T-helper 2 cell treated with Interferon-gamma antibody and Interleukin-4, amounts not matched to agents 5 μg/mL and 100 μg/mL, for 36 hours (primary cell): ENCODE measurements at regions not wholly inside any gene's neighbourhood (a gene's known extent, or its start where the extent isn't known, plus 50 kb on each side); places are given as distances from the start of the nearest gene placed in this dataset.

Experiments used
- DNase-seq: peaks from one replicate; pipeline ENCODE4 v3.0.0; 2021; ENCODE audit warnings: low spot score
- H3K27ac Mint-ChIP-seq: one replicate; pipeline ENCODE4 v1.8.0; 2021; ENCODE audit warnings: mild to moderate bottlenecking, mixed read lengths
- H3K27me3 Mint-ChIP-seq: one replicate; pipeline ENCODE4 v1.8.0; 2021; ENCODE audit warnings: low read depth, mixed read lengths
- H3K36me3 Mint-ChIP-seq: one replicate; pipeline ENCODE4 v1.8.0; 2021; ENCODE audit warnings: low read depth, mixed read lengths
- H3K4me1 Mint-ChIP-seq: one replicate; pipeline ENCODE4 v1.8.0; 2021; ENCODE audit warnings: low read depth, mixed read lengths
- H3K4me3 Mint-ChIP-seq: one replicate; pipeline ENCODE4 v1.8.0; 2022; ENCODE audit warnings: mild to moderate bottlenecking, moderate library complexity, mixed read lengths
- H3K9me3 Mint-ChIP-seq: one replicate; pipeline ENCODE4 v1.8.0; 2021; ENCODE audit warnings: mixed read lengths

GRCh38 chr4:121277194-121278105 lies 103.4 kb downstream of the QRFPR start:
- H3K4me1 Mint-ChIP-seq, result peaks cover 2% of the 10 kb centered on the region
- no peaks in the 10 kb centered on the region for H3K9me3 Mint-ChIP-seq
- no peak overlapping the region for H3K27ac Mint-ChIP-seq
- DNase-seq, result no peak
- H3K4me3 Mint-ChIP-seq, result no peak overlapping the region
- peaks cover 28% of the 10 kb centered on the region for H3K27me3 Mint-ChIP-seq
- no peaks in the 10 kb centered on the region for H3K36me3 Mint-ChIP-seq

GRCh38 chr4:121273191-121273590 lies 107.6 kb downstream of the QRFPR start:
- H3K27ac Mint-ChIP-seq, result no peak overlapping the region
- peaks cover 13% of the 10 kb centered on the region for H3K27me3 Mint-ChIP-seq
- DNase-seq, result no peak
- H3K4me3 Mint-ChIP-seq, result no peak overlapping the region
- no peaks in the 10 kb centered on the region for H3K36me3 Mint-ChIP-seq
- peaks cover 5% of the 10 kb centered on the region for H3K4me1 Mint-ChIP-seq
- H3K9me3 Mint-ChIP-seq, result no peaks in the 10 kb centered on the region

- H3K4me1 Mint-ChIP-seq, result peaks cover 5% of the 10 kb centered on the region
- no peaks in the 10 kb centered on the region for H3K9me3 Mint-ChIP-seq
- H3K4me3 Mint-ChIP-seq, result no peak overlapping the region
- peaks cover 13% of the 10 kb centered on the region for H3K27me3 Mint-ChIP-seq
- no peak for DNase-seq
- no peak overlapping the region for H3K27ac Mint-ChIP-seq
- H3K36me3 Mint-ChIP-seq, result no peaks in the 10 kb centered on the region
These were observed 108.3 kb downstream of the QRFPR start for GRCh38 chr4:121272526-121272925.

GRCh38 chr4:121270389-121270788 lies 106.3 kb upstream of the TNIP3 start:
- Mint-ChIP-seq H3K9me3 (no peaks in the 10 kb centered on the region), H3K27me3 (peaks cover 6% of the 10 kb centered on the region), H3K36me3 (peaks cover 2% of the 10 kb centered on the region), H3K27ac (no peak overlapping the region), H3K4me1 (peaks cover 17% of the 10 kb centered on the region), H3K4me3 (no peak overlapping the region)
- no peak for DNase-seq

GRCh38 chr4:121269001-121269400 lies 104.9 kb upstream of the TNIP3 start:
- no peaks in the 10 kb centered on the region for H3K9me3 Mint-ChIP-seq
- DNase-seq, result no peak
- H3K36me3 Mint-ChIP-seq, result peaks cover 2% of the 10 kb centered on the region
- no peak overlapping the region for H3K4me3 Mint-ChIP-seq
- H3K4me1 Mint-ChIP-seq, result peaks cover 17% of the 10 kb centered on the region
- peaks cover 2% of the 10 kb centered on the region for H3K27me3 Mint-ChIP-seq
- no peak overlapping the region for H3K27ac Mint-ChIP-seq

- Mint-ChIP-seq H3K36me3 (peaks cover 2% of the 10 kb centered on the region), H3K4me3 (no peak overlapping the region), H3K9me3 (peaks cover 3% of the 10 kb centered on the region), H3K4me1 (peaks cover 14% of the 10 kb centered on the region), H3K27ac (no peak overlapping the region), H3K27me3 (peaks cover 2% of the 10 kb centered on the region)
- DNase-seq, result no peak
These were observed 102.9 kb upstream of the TNIP3 start for GRCh38 chr4:121266982-121267381.

- Mint-ChIP-seq H3K27ac (peak overlapping the region; percentile 87), H3K4me1 (peaks cover 39% of the 10 kb centered on the region), H3K27me3 (no peaks in the 10 kb centered on the region), H3K36me3 (peaks cover 3% of the 10 kb centered on the region), H3K4me3 (peak overlapping the region; percentile 64), H3K9me3 (peaks cover 9% of the 10 kb centered on the region)
- peak; percentile 14 for DNase-seq
These were observed 92.9 kb upstream of the TNIP3 start for GRCh38 chr4:121256887-121257466.

GRCh38 chr4:121255986-121256750 lies 92.0 kb upstream of the TNIP3 start:
- H3K27ac Mint-ChIP-seq, result peak overlapping the region; percentile 87
- H3K36me3 Mint-ChIP-seq, result peaks cover 3% of the 10 kb centered on the region
- peaks cover 40% of the 10 kb centered on the region for H3K4me1 Mint-ChIP-seq
- peaks cover 9% of the 10 kb centered on the region for H3K9me3 Mint-ChIP-seq
- peak overlapping the region; percentile 64 for H3K4me3 Mint-ChIP-seq
- H3K27me3 Mint-ChIP-seq, result no peaks in the 10 kb centered on the region
- peak; percentile 69 for DNase-seq

GRCh38 chr4:121253961-121254360 lies 89.8 kb upstream of the TNIP3 start:
- Mint-ChIP-seq H3K27ac (no peak overlapping the region), H3K4me3 (no peak overlapping the region)

GRCh38 chr4:121252224-121252806 lies 88.2 kb upstream of the TNIP3 start:
- no peak overlapping the region for H3K4me3 Mint-ChIP-seq
- peaks cover 5% of the 10 kb centered on the region for H3K9me3 Mint-ChIP-seq
- H3K27me3 Mint-ChIP-seq, result no peaks in the 10 kb centered on the region
- no peaks in the 10 kb centered on the region for H3K36me3 Mint-ChIP-seq
- peaks cover 34% of the 10 kb centered on the region for H3K4me1 Mint-ChIP-seq
- peak; percentile 38 for DNase-seq
- H3K27ac Mint-ChIP-seq, result no peak overlapping the region

More at GRCh38 chr4:121253961-121254360, 89.8 kb upstream of the TNIP3 start:
- peaks cover 9% of the 10 kb centered on the region for H3K9me3 Mint-ChIP-seq
- no peak for DNase-seq
- peaks cover 1% of the 10 kb centered on the region for H3K36me3 Mint-ChIP-seq
- no peaks in the 10 kb centered on the region for H3K27me3 Mint-ChIP-seq
- peaks cover 40% of the 10 kb centered on the region for H3K4me1 Mint-ChIP-seq

GRCh38 chr4:121248747-121249146 lies 84.6 kb upstream of the TNIP3 start:
- Mint-ChIP-seq H3K4me1 (peaks cover 15% of the 10 kb centered on the region), H3K27ac (no peak overlapping the region), H3K4me3 (no peak overlapping the region), H3K36me3 (no peaks in the 10 kb centered on the region), H3K9me3 (no peaks in the 10 kb centered on the region), H3K27me3 (no peaks in the 10 kb centered on the region)
- DNase-seq, result no peak

- no peak for DNase-seq
- Mint-ChIP-seq H3K4me1 (peaks cover 13% of the 10 kb centered on the region), H3K4me3 (no peak overlapping the region), H3K9me3 (no peaks in the 10 kb centered on the region), H3K27ac (peak overlapping the region; percentile 2), H3K36me3 (no peaks in the 10 kb centered on the region), H3K27me3 (no peaks in the 10 kb centered on the region)
These were observed 82.6 kb upstream of the TNIP3 start for GRCh38 chr4:121246698-121247097.

GRCh38 chr4:121243485-121243884 lies 79.4 kb upstream of the TNIP3 start:
- peak; percentile 34 for DNase-seq
- no peaks in the 10 kb centered on the region for H3K9me3 Mint-ChIP-seq
- peaks cover 12% of the 10 kb centered on the region for H3K4me1 Mint-ChIP-seq
- peak overlapping the region; percentile 68 for H3K4me3 Mint-ChIP-seq
- H3K27ac Mint-ChIP-seq, result no peak overlapping the region
- no peaks in the 10 kb centered on the region for H3K27me3 Mint-ChIP-seq
- no peaks in the 10 kb centered on the region for H3K36me3 Mint-ChIP-seq
